ENCODE measurements at regions not wholly inside any gene's neighbourhood (a gene's known extent, or its start where the extent isn't known, plus 50 kb on each side); places are given as distances from the start of the nearest gene placed in this dataset.

GRCh38 chr5:68365889-68366288 lies 150.3 kb downstream of the PIK3R1 start (continued):
- no peak for TF ChIP-seq ZNF462 (CRISPR knock-in tag; IDR thresholded peaks at IDR 0.05)
- TF ChIP-seq ZNF114 (CRISPR knock-in tag; IDR thresholded peaks at IDR 0.05): no peak
- no peak for TF ChIP-seq STAT1 (IDR thresholded peaks at IDR 0.05; ENCODE audit: unreplicated experiment)
- no peak for TF ChIP-seq EZH2phosphoT487 (IDR thresholded peaks at IDR 0.05; ENCODE audit: unreplicated experiment)
- TF ChIP-seq ETS1 (IDR thresholded peaks at IDR 0.05): no peak
- TF ChIP-seq ZNF331 (CRISPR knock-in tag; IDR thresholded peaks at IDR 0.05; ENCODE audit: low read depth): no peak

- DNase-seq (ENCODE audit: low spot score) (no peak), ATAC-seq (no peak)
- H3K9me3 Mint-ChIP-seq: no peaks in the 10 kb centered on the region; the same call in 2 of the 3 replicates
- 0 out of 2 replicates have a peak, but pooled peaks cover 4% of the 10 kb centered on the region for H3K9me2 ChIP-seq (ENCODE audit: insufficient read depth)
- no peaks in the 10 kb centered on the region for H3K79me2 ChIP-seq (replicated peaks; ENCODE audit: insufficient read depth)
- no peak overlapping the region for H3K4me2 ChIP-seq
- H3K36me3 ChIP-seq (ENCODE audit: insufficient read depth): no peaks in the 10 kb centered on the region
- H3K4me1 ChIP-seq (ENCODE audit: insufficient read depth): no peaks in the 10 kb centered on the region
- no peaks in the 10 kb centered on the region for H4K20me1 ChIP-seq (replicated peaks; ENCODE audit: insufficient read depth)
- no peak overlapping the region for H3K27ac Mint-ChIP-seq
- no peaks in the 10 kb centered on the region for H3F3A ChIP-seq (replicated peaks; ENCODE audit: low read depth)
- no peak overlapping the region for H3K4me3 ChIP-seq
- H3K27me3 ChIP-seq (ENCODE audit: insufficient read depth): no peaks in the 10 kb centered on the region
- no peaks in the 10 kb centered on the region for H3K36me3 Mint-ChIP-seq (ENCODE audit: low read depth)
- no peak overlapping the region for H3K27ac ChIP-seq (ENCODE audit: low read depth)
- no peak overlapping the region for H3K4me3 Mint-ChIP-seq
- H3K4me1 Mint-ChIP-seq: no peaks in the 10 kb centered on the region
- no peak overlapping the region for H2AFZ ChIP-seq
- H3K27me3 Mint-ChIP-seq (ENCODE audit: insufficient read depth, low read depth, poor library complexity): no peaks in the 10 kb centered on the region
- TF ChIP-seq REST (IDR thresholded peaks at IDR 0.05; ENCODE audit: unreplicated experiment) (no peak), ZNF331 (CRISPR knock-in tag; IDR thresholded peaks at IDR 0.05; ENCODE audit: low read depth) (no peak), ETS1 (IDR thresholded peaks at IDR 0.05) (no peak), EZH2phosphoT487 (IDR thresholded peaks at IDR 0.05; ENCODE audit: unreplicated experiment) (no peak), CREB1 (CRISPR knock-in tag; IDR thresholded peaks at IDR 0.05; ENCODE audit: low read depth) (no peak), EZH2 (IDR thresholded peaks at IDR 0.05; ENCODE audit: low read depth, unreplicated experiment) (no peak), CTCF (conservative IDR thresholded peaks at IDR 0.05; ENCODE audit: low read depth in 2 of 2) (no peak), NANOG (IDR thresholded peaks at IDR 0.05; ENCODE audit: borderline replicate concordance) (no peak)
These were observed 151.7 kb downstream of the PIK3R1 start for GRCh38 chr5:68367287-68367686.

Data from GM23338 (cell line).